ENCODE measurements at regions not wholly inside any gene's neighbourhood (a gene's known extent, or its start where the extent isn't known, plus 50 kb on each side); places are given as distances from the start of the nearest gene placed in this dataset.

DNA sequence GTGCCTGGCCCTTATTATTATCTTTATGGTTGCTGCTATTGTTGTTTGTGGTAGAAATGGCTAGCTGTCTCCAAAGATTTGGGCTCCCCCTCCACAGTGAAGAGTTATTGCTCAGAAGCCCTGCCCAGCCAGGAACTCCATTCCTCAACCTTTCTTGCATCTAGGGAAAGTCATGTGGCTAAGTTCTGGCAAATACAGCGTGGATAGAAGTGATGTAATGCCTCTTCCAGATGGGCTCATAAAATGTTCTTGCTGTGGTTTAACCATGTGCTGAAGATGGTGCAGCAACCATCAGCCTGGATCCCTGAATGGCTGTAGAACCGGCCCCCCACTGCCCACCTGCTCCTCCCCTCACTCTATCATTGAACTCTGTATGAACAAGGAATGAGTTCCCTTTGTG lies 203.5 kb upstream of the E2F8 start:
- DNase-seq, result no peak
- H3K27me3 Mint-ChIP-seq (ENCODE audit: low read depth, poor library complexity), result peaks cover 7% of the 10 kb centered on the region
- H3K4me3 Mint-ChIP-seq, result no peak overlapping the region
- peaks cover 5% of the 10 kb centered on the region for H3K4me1 Mint-ChIP-seq
- TF ChIP-seq, protein P1, sequence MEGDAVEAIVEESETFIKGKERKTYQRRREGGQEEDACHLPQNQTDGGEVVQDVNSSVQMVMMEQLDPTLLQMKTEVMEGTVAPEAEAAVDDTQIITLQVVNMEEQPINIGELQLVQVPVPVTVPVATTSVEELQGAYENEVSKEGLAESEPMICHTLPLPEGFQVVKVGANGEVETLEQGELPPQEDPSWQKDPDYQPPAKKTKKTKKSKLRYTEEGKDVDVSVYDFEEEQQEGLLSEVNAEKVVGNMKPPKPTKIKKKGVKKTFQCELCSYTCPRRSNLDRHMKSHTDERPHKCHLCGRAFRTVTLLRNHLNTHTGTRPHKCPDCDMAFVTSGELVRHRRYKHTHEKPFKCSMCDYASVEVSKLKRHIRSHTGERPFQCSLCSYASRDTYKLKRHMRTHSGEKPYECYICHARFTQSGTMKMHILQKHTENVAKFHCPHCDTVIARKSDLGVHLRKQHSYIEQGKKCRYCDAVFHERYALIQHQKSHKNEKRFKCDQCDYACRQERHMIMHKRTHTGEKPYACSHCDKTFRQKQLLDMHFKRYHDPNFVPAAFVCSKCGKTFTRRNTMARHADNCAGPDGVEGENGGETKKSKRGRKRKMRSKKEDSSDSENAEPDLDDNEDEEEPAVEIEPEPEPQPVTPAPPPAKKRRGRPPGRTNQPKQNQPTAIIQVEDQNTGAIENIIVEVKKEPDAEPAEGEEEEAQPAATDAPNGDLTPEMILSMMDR (IDR thresholded peaks at IDR 0.05), result no peak
- no peaks in the 10 kb centered on the region for H3K9me3 Mint-ChIP-seq
- no peaks in the 10 kb centered on the region for H3K36me3 Mint-ChIP-seq (ENCODE audit: low read depth)
- no peak overlapping the region for H3K27ac Mint-ChIP-seq

DNA sequence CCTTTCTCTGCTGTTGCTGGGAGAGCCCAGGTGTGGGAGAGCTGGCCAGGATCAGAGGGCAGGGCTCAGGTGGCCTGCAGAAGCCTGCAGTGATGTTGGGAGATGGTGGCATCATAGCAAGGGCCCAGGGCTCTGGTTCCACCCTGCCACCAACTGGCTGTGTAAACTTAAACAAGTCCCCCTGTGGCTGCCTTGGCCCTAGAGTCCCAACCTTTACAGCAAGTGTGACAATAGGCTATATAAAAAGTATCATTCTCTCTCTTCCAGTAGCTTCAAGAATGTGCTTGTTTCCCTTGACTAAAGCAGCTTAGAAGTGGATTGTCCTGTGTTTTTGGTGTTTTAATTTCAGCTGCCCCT lies 201.8 kb upstream of the E2F8 start:
- Mint-ChIP-seq H3K27me3 (ENCODE audit: low read depth, poor library complexity) (peaks cover 7% of the 10 kb centered on the region), H3K9me3 (no peaks in the 10 kb centered on the region), H3K4me3 (no peak overlapping the region), H3K27ac (no peak overlapping the region), H3K36me3 (ENCODE audit: low read depth) (no peaks in the 10 kb centered on the region), H3K4me1 (no peaks in the 10 kb centered on the region)
- TF ChIP-seq, protein P1 (IDR thresholded peaks at IDR 0.05), result no peak
- DNase-seq, result no peak

DNA sequence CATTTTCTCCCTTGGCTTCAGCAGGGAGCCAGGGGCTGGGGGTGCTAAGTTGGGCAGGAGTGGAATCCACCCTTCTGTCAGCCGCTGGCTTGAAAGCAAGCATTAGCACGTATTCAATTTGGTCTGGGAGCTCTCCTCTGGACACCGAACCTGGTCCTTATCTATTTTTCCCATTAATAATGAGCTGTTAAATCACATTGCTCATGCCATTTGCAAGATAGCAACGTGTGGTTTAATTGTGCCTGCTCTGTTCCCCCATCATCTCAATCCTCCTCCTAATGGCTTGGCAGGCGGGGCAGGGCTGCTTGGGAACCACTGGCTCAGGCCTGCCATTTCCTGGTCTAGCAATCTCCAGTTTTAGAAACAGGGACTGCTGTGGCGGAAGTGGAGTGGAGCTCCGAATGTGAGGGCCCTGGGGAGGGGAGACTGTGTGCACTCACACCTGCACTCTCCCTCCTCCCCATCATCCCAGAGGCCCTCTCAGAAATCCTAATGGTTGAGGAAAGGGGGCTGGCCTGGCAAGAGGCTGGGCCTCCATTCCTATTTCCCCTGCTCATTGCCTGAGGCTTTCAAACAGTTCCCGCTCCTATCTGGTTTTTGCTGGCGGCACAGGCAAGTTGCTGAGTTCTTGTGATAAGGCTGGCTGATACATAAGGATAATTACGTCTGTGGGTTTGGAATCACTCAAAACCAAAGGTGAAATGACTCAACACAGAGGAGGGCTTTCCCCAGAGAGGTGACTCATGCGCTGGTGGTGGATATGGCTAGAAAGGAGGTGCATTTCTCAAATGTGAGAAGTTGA lies 201.2 kb upstream of the E2F8 start:
- TF ChIP-seq, protein P1 (IDR thresholded peaks at IDR 0.05), result no peak
- Mint-ChIP-seq H3K9me3 (no peaks in the 10 kb centered on the region), H3K4me3 (no peak overlapping the region), H3K36me3 (ENCODE audit: low read depth) (no peaks in the 10 kb centered on the region), H3K27ac (no peak overlapping the region), H3K4me1 (no peaks in the 10 kb centered on the region), H3K27me3 (ENCODE audit: low read depth, poor library complexity) (peaks cover 12% of the 10 kb centered on the region)
- no peak for DNase-seq

DNA sequence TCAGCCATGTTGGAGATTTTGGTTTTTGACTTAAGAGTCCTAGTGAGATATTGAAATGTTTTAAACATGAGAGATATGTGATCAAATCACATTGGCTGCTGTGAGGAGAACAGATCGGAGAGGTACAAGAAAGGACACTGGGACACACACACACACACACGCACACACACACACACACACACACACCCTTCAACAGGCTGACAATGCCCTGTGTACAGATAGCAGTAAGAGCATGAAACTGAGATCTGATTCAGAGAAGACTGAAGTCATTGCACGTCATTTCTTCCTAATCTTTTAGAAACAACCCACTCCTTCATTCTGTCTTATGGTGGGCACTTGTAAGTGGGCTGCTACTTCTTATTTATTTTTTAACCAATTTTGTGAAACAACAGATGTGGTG lies 200.5 kb upstream of the E2F8 start:
- Mint-ChIP-seq H3K4me1 (no peaks in the 10 kb centered on the region), H3K4me3 (no peak overlapping the region), H3K27me3 (ENCODE audit: low read depth, poor library complexity) (peaks cover 12% of the 10 kb centered on the region), H3K27ac (no peak overlapping the region), H3K36me3 (ENCODE audit: low read depth) (no peaks in the 10 kb centered on the region), H3K9me3 (peaks cover under 1% of the 10 kb centered on the region)
- TF ChIP-seq, protein P1 (IDR thresholded peaks at IDR 0.05), result no peak
- DNase-seq, result no peak

DNA sequence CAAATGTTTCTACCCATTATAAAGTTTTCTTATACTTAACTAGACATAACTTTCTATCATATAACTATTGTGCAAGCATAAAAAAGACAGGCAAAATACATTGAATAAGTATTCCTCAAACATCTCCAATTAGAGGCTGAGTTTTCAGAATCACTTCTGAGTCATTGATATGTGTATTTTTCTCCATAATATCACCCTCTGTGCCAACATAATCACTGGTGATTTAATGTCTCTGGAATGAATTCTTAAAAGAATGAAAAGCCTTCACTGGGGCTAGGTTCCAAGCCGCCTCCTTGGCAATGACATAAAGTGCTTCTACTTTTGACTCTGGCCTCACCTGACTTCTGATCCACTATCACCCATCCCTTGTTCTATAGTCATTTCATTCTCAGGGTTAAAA lies 197.0 kb upstream of the E2F8 start:
- Mint-ChIP-seq H3K4me3 (no peak overlapping the region), H3K4me1 (peaks cover 4% of the 10 kb centered on the region), H3K27me3 (ENCODE audit: low read depth, poor library complexity) (peaks cover 4% of the 10 kb centered on the region), H3K27ac (no peak overlapping the region), H3K36me3 (ENCODE audit: low read depth) (no peaks in the 10 kb centered on the region), H3K9me3 (peaks cover 7% of the 10 kb centered on the region)
- TF ChIP-seq, protein P1 (IDR thresholded peaks at IDR 0.05), result no peak
- DNase-seq, result no peak

DNA sequence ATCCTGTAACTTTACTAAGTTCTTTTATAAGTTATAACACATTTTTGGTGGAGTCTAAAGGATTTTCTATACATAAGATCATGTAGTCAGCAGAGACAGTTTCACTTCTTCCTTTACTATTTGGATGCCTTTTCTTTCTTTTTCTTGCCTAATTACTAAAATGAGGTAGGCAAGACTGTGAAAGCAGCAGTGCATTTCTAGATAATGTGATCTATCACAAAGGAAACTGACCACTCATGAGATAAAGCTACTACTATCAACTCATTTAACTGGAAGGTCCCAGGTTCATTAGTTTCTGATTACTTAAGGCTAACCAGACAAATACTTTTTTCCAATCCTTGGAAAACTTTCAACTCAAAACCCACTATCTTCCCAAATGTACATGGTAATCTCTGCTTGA lies 196.2 kb upstream of the E2F8 start:
- DNase-seq, result no peak
- H3K9me3 Mint-ChIP-seq, result peaks cover 7% of the 10 kb centered on the region
- H3K4me3 Mint-ChIP-seq, result no peak overlapping the region
- H3K36me3 Mint-ChIP-seq (ENCODE audit: low read depth), result no peaks in the 10 kb centered on the region
- TF ChIP-seq, protein P1 (IDR thresholded peaks at IDR 0.05), result no peak
- H3K27me3 Mint-ChIP-seq (ENCODE audit: low read depth, poor library complexity), result peaks cover 4% of the 10 kb centered on the region
- H3K27ac Mint-ChIP-seq, result no peak overlapping the region
- peaks cover 12% of the 10 kb centered on the region for H3K4me1 Mint-ChIP-seq

All from nephron progenitor cell (in vitro differentiated cells).